Activated CD4-positive, CD25-positive, alpha-beta regulatory T cell treated with anti-CD3 and anti-CD28 coated beads, Interleukin-2, amount 50 U/mL, for 24 hours (primary cell): ENCODE measurements at regions not wholly inside any gene's neighbourhood (a gene's known extent, or its start where the extent isn't known, plus 50 kb on each side); places are given as distances from the start of the nearest gene placed in this dataset.

Experiments
- ATAC-seq, 2 donors: fragments of 150-1000 bp; cut with Tn5 transposase; one replicate each; pipeline ENCODE4 v1.10.0; 2021; ENCODE audit warnings: mild to moderate bottlenecking in 1 of 2, moderate library complexity in 1 of 2

DNA sequence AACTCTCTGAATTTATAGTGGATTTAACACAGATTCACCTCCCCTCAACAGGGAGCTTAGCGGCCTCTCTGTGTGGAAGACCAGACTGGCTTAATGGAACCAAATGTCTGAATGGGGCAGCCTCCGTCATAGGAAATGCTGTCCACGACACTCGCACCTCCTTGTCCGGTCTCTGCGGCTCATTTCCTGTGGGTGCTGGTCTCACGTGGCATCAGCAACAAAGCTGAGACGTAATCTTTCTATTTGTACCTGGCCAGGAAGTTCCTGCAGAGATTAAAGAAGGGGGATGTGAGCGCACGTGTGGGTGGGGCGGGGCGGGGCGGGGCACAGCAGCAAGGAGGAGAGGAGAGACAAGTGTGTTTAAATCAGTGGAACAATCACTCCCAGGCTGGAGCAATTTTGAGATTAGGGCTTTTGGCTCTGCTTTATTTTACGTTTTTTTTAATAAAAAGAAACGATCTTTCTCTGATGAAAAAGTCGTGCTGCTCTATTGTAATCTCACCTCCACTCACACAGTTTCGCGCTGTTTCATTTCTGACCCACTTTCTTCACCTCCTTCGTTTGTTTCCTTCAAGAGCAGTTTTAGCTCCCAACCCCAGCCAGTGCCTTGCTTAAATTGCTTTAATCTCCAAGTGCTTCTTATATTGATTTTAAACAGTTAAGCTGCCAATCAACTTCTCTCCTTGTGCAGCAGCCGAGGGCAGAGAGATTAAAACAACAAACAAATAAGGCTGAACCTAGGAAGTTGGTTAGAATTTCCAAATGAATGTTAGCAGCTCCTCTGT is 132.2 kb upstream of the ASTN2 start:
- no peak for ATAC-seq

DNA sequence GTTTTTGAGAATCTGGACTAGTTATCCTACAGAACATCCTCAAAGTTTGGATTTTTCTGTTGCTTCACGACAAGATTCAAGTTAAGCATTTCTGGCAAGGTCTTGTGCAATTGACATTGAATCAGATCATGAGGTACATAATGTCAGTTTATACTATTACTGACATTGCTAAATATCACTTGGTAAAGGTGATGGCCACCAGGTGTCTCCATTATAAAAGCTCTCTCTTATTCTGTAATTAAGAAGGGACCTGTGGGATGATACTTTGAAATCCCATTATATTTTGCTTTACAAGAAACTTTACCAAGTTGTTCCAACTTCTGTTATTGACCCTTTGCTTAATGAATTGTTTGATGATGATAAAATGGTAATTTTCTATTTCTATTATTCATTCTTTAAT is 131.0 kb upstream of the ASTN2 start:
- ATAC-seq, result no peak

DNA sequence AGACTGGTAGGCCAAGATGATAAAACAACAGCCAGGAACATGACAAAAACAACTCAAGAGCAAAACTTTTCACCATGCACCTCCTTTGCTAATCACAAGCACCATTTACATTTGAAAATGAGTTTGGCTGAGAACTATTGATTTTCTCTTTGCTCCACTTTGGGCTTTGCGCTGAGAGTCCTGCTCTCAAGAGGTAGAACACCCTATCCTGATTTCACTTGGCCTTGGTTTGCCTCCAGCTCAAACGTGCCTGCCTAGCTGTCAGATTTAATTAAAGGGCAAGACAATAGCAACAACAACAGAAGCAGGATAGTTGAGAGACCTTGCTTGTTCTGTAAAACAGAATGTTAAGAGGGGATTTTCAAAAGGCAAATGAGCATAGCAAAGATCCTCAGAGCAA is 128.2 kb upstream of the ASTN2 start:
- no peak for ATAC-seq

DNA sequence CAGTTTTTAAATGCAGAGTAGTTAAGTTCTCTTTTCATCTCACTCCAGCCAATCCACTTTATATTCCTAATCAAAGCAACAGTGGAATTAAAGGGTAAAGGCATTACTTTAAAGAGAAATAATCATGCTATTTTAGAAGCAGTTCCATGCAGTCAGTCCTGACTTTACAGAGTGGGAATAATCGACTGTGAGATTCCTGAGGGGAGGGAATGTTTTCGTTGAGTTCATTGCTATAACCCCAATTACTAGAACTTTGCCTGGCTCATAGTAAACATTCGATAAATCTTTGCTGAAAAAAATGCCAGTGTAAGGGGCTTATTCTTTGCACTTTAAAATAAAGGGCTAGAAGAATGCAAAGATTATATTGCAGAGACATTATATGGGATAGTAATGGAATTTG is 127.2 kb upstream of the ASTN2 start:
- no peak for ATAC-seq

DNA sequence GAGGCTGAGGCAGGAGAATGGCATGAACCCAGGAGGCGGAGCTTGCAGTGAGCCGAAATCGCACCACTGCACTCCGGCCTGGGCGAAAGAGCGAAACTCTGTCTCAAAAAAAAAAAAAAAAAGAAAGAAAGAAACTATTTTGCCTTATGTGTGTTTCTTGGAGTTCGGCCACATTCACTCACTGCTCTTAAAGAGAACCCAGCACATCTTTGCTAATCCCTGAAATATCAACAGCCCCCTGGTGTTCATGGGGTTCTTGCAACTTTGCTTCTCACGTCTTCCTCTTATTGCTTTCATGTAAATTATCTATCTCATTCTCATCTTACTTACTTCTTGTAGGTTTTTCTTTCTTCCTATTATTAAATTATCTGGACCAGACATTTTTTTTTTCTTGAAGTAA is 126.3 kb upstream of the ASTN2 start:
- no peak for ATAC-seq

DNA sequence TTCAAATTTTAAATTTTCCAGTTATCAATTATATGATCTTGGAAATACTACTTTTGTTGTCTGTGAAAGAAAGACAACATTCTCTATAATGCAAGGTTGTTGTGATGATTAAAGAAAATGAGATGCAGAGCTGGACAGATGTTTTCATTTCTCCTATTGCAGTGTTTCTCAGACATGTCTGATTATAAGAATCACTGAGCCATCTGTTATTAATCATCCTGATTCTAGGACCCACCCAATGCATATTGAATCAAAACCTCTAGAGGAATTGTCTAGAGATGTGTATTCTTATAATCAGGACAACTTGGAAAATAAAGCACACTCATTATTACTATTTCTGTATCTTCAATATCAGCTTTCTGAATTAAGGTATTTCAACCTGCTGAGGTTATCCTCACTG is 121.1 kb upstream of the ASTN2 start:
- no peak for ATAC-seq

DNA sequence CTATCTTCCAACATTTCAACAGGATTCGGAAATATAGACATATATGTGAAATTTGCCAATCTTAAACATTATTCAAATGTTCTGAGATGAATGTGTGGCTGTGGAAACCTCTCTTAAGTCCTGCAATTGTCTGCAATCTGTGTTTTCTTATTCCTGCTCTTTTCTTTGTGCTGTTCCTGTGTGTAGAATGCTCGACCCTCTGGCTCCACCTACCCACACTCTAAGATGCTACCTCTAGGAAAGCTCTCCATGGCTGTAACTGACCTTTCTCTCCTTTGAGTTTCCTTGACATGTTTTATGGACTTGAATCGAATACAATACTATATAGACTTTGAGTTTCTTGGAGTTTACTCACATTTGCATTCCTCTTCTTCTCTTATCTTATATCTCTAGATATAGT is 120.6 kb upstream of the ASTN2 start:
- ATAC-seq, result no peak

DNA sequence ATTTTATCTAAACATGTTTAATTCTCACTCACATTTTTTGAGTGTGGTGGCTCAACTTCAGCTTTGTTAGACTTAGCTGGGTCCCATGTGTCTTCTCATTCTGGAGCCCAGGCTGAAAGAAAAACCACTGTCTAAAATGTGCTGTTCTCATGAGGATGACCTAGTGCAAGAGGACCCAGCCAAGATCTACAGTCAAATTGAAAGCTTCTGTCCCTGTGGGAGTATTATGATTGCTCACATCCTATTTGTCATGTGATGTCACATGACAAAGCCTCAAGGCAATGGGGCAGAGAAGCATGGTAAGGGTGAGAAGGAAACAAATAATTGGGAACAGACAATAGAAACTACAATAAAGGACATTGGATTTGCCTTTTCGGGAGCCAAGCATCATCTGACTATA is 113.4 kb upstream of the ASTN2 start:
- no peak for ATAC-seq

DNA sequence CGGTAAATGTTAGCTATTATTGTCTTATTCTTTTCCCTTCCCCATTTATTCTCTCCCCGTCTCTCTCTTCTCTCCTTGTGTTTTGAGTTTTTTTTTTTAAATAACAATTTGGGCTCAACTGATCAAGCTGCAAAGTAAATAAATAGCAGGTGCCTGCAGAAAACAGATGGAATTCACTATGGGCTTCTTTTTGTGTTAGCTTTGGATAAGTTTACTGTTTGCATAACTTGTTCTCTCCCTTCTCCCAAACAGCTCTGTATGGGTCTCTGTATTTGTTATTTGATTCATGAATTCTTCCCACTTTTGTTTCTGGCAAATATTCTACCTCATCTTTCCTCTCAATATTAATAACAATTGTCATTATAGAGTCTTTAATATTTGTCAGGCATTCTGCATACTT is 111.8 kb upstream of the ASTN2 start:
- ATAC-seq, result no peak

DNA sequence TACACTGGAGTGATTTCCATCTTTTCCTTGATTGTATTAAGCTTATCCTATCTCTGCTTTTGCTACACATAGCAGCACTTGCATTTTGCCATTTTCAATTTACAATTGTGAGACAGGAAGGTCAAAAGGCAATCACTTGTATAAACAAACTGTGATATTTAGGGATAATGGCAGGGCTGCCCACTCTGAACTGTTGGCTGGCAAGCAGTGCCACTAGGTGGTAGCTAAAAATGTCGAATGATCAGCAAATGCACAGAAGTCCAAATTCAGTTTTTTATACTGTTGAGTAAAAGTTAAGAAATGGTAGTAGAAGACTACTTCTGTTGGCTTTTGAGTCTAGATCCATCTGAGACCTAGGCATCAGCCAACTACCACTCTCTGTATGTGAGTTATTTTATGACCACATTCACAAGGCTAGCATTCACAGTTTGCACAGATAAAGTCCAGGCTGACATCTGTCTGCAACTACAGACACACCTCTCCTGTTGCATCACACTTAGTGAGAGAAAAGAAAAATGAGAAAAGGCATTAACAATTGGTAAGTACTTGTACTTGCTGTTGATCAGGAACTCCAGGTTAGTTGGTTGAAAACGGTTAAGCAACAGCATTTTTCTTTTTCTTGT is 108.8 kb upstream of the ASTN2 start:
- no peak for ATAC-seq

DNA sequence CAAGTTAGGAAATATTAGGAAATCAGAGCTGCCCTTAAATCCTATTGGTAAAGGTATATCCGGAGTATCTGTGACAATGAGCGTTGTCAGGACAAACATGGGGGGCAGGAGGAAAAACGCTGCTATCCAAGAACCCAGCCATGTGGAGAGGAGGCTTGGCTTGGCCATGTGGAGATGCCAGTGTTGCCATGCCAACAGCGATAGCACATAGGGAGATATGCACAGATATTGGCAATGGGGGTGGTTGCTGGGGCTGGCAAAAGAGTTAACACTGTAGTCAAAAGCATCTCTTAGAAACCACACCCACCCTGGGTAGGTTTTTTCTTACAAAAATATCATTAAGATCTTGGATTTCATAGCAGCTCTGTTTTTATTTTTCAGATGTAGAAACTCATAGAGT is 106.4 kb upstream of the ASTN2 start:
- ATAC-seq, result no peak

DNA sequence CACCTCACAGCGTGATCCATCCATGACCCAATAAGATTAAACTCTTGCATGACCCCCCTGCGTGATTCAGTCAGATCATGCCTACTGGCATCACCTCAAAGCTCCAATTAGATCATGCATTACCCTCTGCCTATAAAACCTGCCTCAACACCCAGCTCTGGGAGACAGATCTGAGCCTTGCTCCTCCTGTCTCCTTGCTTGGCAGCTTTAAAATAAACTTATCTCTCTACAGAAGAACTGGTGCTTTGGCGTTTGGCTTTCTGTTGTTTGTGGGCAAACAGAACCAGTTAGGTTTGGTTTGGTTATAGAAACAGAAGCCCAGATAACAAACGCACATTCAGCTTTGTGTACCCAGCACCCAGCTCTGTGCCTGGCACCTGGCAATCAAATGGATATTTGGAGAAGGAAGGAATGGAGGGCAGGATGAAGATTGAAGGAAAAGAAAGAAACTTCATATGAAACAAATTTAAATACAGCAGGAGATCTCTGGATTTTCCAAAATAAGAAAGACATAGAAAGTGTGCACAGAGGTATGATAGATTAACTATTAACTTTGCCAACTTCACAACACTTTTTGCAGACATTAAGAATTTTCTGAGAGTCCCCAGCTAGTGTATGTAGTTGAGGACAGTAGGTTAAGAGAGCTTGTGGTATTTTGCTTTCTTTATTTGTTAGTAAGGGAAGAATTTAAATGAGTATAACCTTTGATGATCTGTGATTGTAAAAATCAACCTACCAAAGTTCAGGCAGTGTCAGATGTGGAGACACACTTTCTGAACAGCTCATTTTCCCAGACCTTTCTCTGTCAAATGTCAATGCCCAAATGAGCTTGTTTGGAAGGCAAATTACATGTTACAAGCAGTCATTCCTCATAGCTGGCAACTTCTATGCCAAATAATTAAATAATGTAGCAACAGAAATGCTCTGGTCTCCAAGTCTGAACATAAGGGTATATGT is 102.1 kb upstream of the ASTN2 start:
- no peak for ATAC-seq

DNA sequence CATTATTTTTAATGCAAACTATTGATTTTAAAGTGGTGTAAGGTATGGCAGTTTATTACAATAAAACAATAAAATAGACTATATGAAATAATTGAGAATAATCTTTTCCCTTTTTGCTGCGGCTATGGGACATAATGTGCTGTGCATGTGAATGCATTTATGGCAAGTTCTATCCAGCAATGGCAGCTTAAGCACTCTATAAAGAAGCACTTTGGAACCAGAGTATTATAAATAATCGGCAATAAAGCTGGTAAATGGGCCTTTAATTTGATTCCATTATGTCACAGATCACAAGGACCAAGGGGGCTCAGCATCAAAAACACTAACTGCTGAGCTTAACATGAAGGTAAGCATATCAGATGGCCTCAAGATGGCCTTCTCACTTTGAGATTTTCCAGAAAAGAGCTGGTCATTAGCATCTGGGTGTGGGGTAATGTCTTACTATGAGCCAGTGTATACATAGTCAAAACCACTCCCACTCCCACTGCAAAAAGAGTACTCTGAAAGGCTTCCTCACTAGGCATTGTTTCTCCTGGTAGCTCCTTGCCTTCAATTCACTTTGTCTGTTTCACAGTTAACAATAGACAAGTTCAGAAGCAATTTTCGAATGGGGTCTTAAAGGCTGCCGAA is 97.1 kb upstream of the ASTN2 start:
- ATAC-seq, result no peak

DNA sequence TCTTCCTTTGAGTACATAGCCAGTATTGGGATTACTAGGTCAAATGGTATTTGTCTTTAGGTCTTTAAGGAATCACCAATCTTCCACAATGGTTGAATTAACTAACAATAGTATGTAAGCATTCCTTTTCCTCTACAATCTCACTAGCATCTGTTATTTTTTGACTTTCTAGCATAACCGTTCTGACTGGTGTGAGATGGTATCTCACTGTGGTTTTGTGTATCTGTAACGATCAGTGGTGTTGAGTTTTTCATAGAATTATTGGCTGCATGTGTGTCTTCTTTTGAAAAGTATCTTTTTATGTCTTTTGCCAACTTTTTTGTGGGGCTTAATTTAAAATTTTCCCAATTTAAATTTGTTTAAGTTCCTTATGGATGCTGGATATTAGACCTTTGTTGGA is 81.5 kb upstream of the ASTN2 start:
- ATAC-seq, result no peak

DNA sequence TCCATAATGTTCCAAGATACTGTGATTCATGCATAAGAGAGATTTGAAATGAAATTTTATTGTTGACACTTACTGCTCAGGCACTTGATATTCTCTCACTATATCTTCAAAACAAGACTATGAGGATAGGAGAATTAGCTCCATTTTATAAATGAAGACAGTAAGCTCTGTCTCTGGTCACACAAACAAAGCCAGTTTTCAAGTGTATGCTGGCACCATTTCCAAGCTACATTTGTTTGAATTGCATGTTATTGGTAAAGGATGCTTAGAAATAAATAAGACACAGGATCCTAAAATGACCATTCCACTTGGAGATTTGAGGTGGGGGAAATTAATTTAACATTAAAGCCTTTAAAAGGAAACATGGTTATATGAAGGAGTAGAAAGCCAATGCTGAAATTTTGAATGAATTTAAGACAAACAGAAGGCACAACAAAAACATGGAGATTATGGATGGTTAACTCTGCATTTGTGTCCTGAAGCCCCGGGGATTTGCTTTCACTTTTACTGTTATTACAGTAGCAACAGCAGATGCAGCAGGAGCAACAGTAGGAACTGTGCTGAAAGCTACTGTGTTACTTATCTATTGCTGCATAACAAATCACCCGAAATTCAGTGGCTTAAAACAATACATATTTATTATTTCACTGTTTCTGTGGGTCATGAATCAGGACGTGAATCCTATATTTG is 79.7 kb upstream of the ASTN2 start:
- no peak for ATAC-seq

DNA sequence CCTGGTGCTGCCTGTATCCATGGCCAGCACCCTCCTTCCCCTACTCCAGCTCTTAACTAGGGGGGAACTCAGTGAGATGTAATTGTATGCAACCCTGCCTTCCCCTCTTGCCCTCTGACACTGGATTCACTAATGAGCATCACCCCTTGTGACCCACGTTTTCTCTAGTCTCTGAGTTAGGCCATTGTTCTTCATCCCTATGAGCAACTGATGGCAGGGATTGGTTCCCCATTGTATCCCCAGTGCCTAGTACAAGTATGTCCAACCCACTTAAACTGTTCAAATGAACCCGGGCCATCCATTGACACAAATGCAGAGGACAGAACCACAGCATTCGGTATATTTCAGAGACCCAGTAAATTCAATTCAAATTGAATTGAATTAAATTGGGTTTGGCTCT is 77.6 kb upstream of the ASTN2 start:
- ATAC-seq, result no peak

DNA sequence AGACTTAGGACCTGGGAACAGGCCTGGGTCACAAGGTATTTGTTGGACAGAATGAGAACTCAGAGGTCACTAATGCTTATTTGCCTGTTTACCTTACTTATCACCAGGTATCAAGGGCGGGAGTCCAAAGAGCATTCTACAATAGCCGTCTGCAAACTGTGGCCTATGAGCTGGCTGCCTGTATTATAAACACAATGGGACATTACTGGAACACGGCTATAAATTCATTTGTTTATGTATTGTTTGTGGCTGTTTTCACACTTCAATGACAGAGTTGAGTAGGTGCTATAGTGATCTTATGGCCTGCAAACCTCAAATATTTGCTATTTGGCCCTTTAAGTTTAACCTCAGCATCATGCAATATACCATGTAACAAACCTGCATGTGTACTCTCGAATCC is 76.6 kb upstream of the ASTN2 start:
- no peak for ATAC-seq

DNA sequence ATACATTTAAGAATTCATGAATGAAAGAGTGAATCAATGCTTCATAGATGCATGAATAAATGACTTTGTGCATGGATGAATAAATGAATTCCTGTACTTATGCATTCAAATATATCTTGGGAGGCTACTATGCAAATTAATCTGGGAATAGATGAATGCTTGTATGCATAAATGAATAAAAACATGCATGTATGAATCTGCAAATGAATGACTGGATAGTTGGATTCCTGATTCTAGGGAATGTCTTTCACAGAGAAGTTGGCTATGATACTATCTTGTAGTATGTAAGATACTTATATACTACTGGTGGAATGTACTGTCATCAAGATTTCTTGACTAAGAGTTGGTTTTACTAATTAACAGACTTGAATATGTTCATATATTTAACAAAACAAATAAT is 75.3 kb upstream of the ASTN2 start:
- ATAC-seq, result no peak

DNA sequence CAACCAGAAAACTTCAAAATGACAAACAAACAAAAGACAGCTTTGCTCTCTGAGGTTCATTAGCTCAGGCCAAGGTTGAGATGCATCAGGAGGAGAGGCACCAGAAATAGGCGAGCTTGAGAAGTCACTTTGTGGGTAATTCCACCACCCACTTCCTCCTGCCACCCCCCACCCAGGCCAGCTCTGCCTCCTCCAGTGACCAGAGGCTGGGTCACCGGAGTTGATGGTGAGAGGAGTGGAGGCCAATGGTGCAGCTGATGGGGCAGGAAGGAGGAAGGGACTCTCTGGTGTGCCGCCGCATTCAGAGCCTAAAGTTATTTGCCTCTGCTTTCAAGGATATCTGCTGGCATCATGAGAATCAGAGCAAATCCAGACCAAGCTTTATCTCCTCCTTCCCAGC is 73.8 kb upstream of the ASTN2 start:
- no peak for ATAC-seq

DNA sequence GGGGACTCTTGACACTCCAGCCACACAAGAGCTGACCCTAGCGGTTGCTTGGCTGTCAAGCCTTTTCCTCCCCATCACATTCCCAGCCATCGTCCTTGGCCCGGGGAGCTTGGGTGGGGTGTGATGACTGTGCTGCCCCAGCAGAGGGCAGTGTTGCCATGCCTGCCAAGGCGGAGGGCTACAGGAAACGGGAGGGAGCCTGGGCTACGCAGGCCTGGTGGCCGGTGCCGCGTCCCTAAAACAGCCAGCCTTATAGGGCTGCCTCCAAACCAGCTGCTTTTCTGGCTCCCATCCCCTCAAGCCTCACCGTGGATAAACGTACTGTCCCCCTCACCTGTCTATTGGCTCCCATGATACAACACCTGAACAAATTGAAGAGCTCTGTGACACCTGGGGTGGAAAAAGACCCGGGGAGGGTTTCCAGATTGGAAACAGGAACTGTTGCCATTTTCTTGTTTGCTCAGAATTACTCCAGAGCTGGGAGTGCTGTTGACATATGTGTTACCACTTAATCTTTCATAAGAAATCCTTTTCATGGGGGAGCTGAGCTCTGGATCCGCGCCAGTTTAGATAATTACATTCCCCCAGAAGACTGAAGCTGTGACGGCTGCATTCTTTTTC is 72.8 kb upstream of the ASTN2 start:
- ATAC-seq, result peak; percentile 36 to 44

DNA sequence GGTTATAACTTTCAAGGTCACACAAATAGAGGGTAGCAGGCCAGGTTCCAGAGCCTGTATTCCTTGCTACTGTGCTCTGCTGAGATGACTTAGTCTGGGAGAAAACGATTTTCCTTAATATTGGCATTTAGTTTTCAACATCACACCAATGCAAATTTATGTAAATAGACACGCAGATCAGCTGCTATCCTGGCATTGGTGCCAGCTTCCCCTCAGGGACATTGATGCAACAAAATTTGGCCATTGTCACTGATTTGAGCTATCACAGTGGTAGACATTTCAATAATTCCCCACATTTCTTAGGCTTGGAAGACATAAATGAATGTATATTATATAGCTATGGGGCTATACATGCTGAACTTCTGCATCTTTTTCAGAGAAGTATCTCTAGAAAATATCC is 71.6 kb upstream of the ASTN2 start:
- no peak for ATAC-seq

DNA sequence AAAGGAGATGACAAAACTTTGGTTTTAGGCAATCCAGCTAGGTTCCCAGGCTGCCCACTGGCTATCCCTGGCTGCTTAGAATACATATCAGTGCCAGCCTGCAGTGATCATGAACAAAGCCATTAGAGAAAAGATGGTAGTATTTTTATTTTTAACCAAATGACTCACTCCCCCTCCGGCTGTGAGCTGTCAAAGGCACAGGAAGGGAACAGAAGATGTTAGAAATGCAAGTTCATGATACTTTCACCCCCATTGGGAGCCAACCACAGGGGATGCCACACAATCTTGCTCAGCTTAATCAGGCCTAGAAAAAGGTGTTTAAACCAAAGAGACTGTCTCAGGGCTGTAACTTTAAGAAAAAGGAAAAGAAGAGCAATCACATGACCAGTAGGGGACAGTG is 70.3 kb upstream of the ASTN2 start:
- ATAC-seq, result no peak
